HCT116 (cell line): ENCODE measurements at regions not wholly inside any gene's neighbourhood (a gene's known extent, or its start where the extent isn't known, plus 50 kb on each side); places are given as distances from the start of the nearest gene placed in this dataset.

Source experiments
- ATAC-seq: fragments of 200-7000 bp; cut with Tn5 transposase; 2 replicates; pipeline ENCODE4 v1.9.1; 2020; ENCODE audit warnings: mild to moderate bottlenecking, moderate library complexity
- BruUV-seq: library from RNA; stranded (reverse); fragments of 400-500 nt; replicated peaks from 2 replicates; lab custom pipeline; 2021; lab: Mats Ljungman, UMichigan
- CTCF ChIA-PET: fragments of 300-600 bp; sonication (Branson Sonifier 250); formaldehyde crosslinking; loops from one replicate; lab custom pipeline; 2021; ENCODE audit warnings: antibody characterized with exemption; lab: Charles Lee
- POLR2A ChIA-PET: fragments of 300-600, 350-600 bp; sonication (Branson Sonifier 250); formaldehyde crosslinking; loops from one replicate; lab custom pipeline; 2021; ENCODE audit warnings: antibody characterized with exemption; lab: Charles Lee
- RAD21 ChIA-PET, 2 experiments: fragments of 300-600 bp; sonication (Branson Sonifier 250); formaldehyde crosslinking; loops; one replicate each; lab custom pipeline; 2023; ENCODE audit warnings: low total read pairs in 2 of 2; ENCODE audit not compliant: uncharacterized antibody in 2 of 2, unreplicated experiment in 2 of 2, low non-redundant PET in 1 of 2; lab: Charles Lee
- DNase-seq: peaks from one replicate; pipeline ENCODE4 v3.0.0-alpha.2; 2010; ENCODE audit warnings: low read depth, low spot score
- H2AFZ ChIP-seq: fragments of 200-600 bp; shearing (Covaris generic), sonication (generic); 2 replicates; pipeline ENCODE4 v1.6.1; 2017; ENCODE audit warnings: low read depth, mixed run types, mixed read lengths, antibody characterized with exemption, low read length; ENCODE audit not compliant: poor library complexity, severe bottlenecking
- H3K27ac ChIP-seq: 2 replicates; pipeline ENCODE4 v1.5.1; 2012; ENCODE audit warnings: low read depth, low read length
- H3K27me3 ChIP-seq: fragments of 200-600 bp; sonication (generic); 2 replicates; pipeline ENCODE4 v1.6.1; 2016; ENCODE audit warnings: mixed run types, low read length, mixed read lengths; ENCODE audit not compliant: insufficient read depth
- H3K36me3 ChIP-seq, 2 experiments: fragments of 200-500 bp in 1 of 2; fragments of 200-600 bp in 1 of 2; sonication (Bioruptor generic) in 1 of 2; sonication (generic) in 1 of 2; 2 replicates each; pipeline versions ENCODE4 v1.5.1 to v1.6.1; 2014 to 2016; ENCODE audit warnings: low read length in 2 of 2, inconsistent platforms in 1 of 2, mixed read lengths in 1 of 2, mixed run types in 1 of 2; ENCODE audit not compliant: insufficient read depth in 2 of 2, control insufficient read depth in 1 of 2
- H3K4me1 ChIP-seq, 2 experiments: fragments of 200-600 bp in 1 of 2; sonication (generic) in 1 of 2; 2 replicates each; pipeline versions ENCODE4 v1.5.1 to v1.6.1; 2012 to 2017; ENCODE audit warnings: low read length in 2 of 2, inconsistent platforms in 1 of 2, mild to moderate bottlenecking in 1 of 2, mixed read lengths in 1 of 2, mixed run types in 1 of 2, moderate library complexity in 1 of 2; ENCODE audit not compliant: insufficient read depth in 2 of 2, control insufficient read depth in 1 of 2
- H3K4me2 ChIP-seq: fragments of 200-600 bp; sonication (generic); 2 replicates; pipeline ENCODE4 v1.6.1; 2017; ENCODE audit warnings: mixed run types, low read length, mixed read lengths
- H3K4me3 ChIP-seq, 2 experiments: fragments of 200-600 bp in 1 of 2; sonication (generic) in 1 of 2; replicated peaks in 1 of 2; 2 replicates each; pipeline ENCODE4 v1.5.1; 2011 to 2016; ENCODE audit warnings: low read length in 2 of 2, control low read depth in 1 of 2, low read depth in 1 of 2, mild to moderate bottlenecking in 1 of 2, mixed read lengths in 1 of 2, mixed run types in 1 of 2
- H3K79me2 ChIP-seq: fragments of 200-600 bp; sonication (generic); 2 replicates; pipeline ENCODE4 v1.6.1; 2017; ENCODE audit warnings: mild to moderate bottlenecking, mixed run types, low read length, moderate library complexity, mixed read lengths; ENCODE audit not compliant: insufficient read depth
- H3K9ac ChIP-seq: fragments of 200-600 bp; sonication (generic); 2 replicates; pipeline ENCODE4 v1.6.1; 2016; ENCODE audit warnings: low read length, mixed read lengths
- H3K9me2 ChIP-seq: fragments of 200-600 bp; sonication (generic), shearing (Covaris generic); 2 replicates; pipeline ENCODE4 v1.6.1; 2017; ENCODE audit warnings: mixed run types, mild to moderate bottlenecking, moderate library complexity; ENCODE audit not compliant: insufficient read depth
- H3K9me3 ChIP-seq, 2 experiments: fragments of 200-500 bp in 1 of 2; fragments of 200-600 bp in 1 of 2; sonication (Bioruptor generic) in 1 of 2; sonication (generic) in 1 of 2; 2 replicates each; pipeline ENCODE4 v1.6.1; 2014 to 2017; ENCODE audit warnings: low read length in 2 of 2, mixed read lengths in 2 of 2, inconsistent platforms in 1 of 2, low read depth in 1 of 2, mild to moderate bottlenecking in 1 of 2, mixed run types in 1 of 2, moderate library complexity in 1 of 2; ENCODE audit not compliant: control insufficient read depth in 1 of 2, insufficient read depth in 1 of 2
- H4K20me1 ChIP-seq: fragments of 200-600 bp; sonication (generic), shearing (Covaris generic); 2 replicates; pipeline ENCODE4 v1.6.1; 2017; ENCODE audit warnings: mixed run types, mild to moderate bottlenecking, moderate library complexity; ENCODE audit not compliant: insufficient read depth
- CBX3 ChIP-seq: IDR thresholded peaks from 2 replicates; pipeline ENCODE4 v1.6.1; 2012; ENCODE audit warnings: low read depth
- EGR1 ChIP-seq: IDR thresholded peaks from 2 replicates; pipeline ENCODE4 v1.6.1; 2012; ENCODE audit warnings: low read depth
- ELF1 ChIP-seq: IDR thresholded peaks from 2 replicates; pipeline ENCODE4 v1.6.1; 2012; ENCODE audit warnings: low read depth, borderline replicate concordance
- EZH2 ChIP-seq: fragments of 200-600 bp; sonication (generic); IDR thresholded peaks from 2 replicates; pipeline ENCODE4 v1.6.1; 2017; ENCODE audit warnings: antibody characterized with exemption, mixed run types
- JUND ChIP-seq: IDR thresholded peaks from 2 replicates; pipeline ENCODE4 v1.6.1; 2012
- POLR2AphosphoS5 ChIP-seq: IDR thresholded peaks from 2 replicates; pipeline ENCODE4 v1.6.1; 2011; ENCODE audit warnings: mild to moderate bottlenecking, low read depth, low read length, moderate library complexity
- SIN3A ChIP-seq: IDR thresholded peaks from 2 replicates; pipeline ENCODE4 v1.6.1; 2012; ENCODE audit warnings: low read depth
- SRF ChIP-seq: IDR thresholded peaks from 2 replicates; pipeline ENCODE4 v1.6.1; 2012; ENCODE audit warnings: low read depth
- TCF7L2 ChIP-seq: IDR thresholded peaks from 2 replicates; pipeline ENCODE4 v1.7.0; 2011; ENCODE audit warnings: borderline replicate concordance, inconsistent platforms; ENCODE audit not compliant: insufficient read depth, insufficient read length; ENCODE audit errors: extremely low read depth
- YY1 ChIP-seq: IDR thresholded peaks from 2 replicates; pipeline ENCODE4 v1.6.1; 2011; ENCODE audit warnings: low read length, low read depth, moderate library complexity, mild to moderate bottlenecking; ENCODE audit not compliant: insufficient replicate concordance; ENCODE audit errors: extremely low read depth
- ZNF274 ChIP-seq: fragments of 200-500 bp; sonication (Bioruptor generic); IDR thresholded peaks from 2 replicates; pipeline ENCODE4 v1.6.1; 2014; ENCODE audit warnings: mild to moderate bottlenecking, low read depth, low read length, inconsistent platforms
- intact Hi-C: fragments of 100-400 bp; cut with micrococcal nuclease; formaldehyde crosslinking; loops from 2 replicates; pipeline ENCODE4 v1.10.0; 2022
- TF ChIP-seq, protein P1 (sequence below), 3 experiments: fragments of 200-600 bp in 1 of 3; sonication (generic) in 1 of 3; IDR thresholded peaks in 2 of 3; conservative IDR thresholded peaks in 1 of 3; 2 replicates each; pipeline ENCODE4 v1.5.1; 2012 to 2017; ENCODE audit warnings: low read depth in 2 of 3, low read length in 2 of 3, antibody characterized with exemption in 1 of 3, borderline replicate concordance in 1 of 3, control low read depth in 1 of 3, mild to moderate bottlenecking in 1 of 3, mixed read lengths in 1 of 3, mixed run types in 1 of 3, moderate library complexity in 1 of 3; ENCODE audit not compliant: insufficient read depth in 1 of 3
- TF ChIP-seq, protein P2 (sequence below): IDR thresholded peaks from 2 replicates; pipeline ENCODE4 v1.6.1; 2012; ENCODE audit warnings: low read depth
- TF ChIP-seq, protein P3 (sequence below): IDR thresholded peaks from 2 replicates; pipeline ENCODE4 v1.6.1; 2012
- TF ChIP-seq, protein P4 (sequence below): IDR thresholded peaks from 2 replicates; pipeline ENCODE4 v1.6.1; 2011; ENCODE audit warnings: mild to moderate bottlenecking, low read length, moderate library complexity; ENCODE audit not compliant: insufficient replicate concordance; ENCODE audit errors: extremely low read depth

DNA sequence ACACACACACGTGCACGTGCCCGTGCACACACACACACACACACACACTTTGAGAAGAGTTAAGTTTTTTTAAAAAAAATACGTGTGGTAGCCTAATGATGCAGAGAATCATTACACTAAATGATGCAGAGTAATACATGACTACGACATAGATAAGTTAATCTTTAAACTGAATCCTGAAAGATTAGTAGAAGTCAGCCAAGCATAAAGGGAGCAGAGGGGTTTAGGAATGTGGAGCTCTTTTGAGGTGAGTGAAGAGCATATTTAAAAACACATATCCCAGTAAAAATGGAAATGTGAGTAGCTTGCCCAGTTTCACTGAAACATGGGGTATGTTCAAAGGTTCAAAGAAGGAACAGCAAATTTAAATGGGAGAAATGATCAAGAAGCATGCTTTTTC, 61.3 kb upstream of the TYRP1 start:
- Histone ChIP-seq H3K9ac (no peak overlapping the region), H3K27me3 (no peaks in the 10 kb centered on the region), H3K4me2 (no peak overlapping the region), H3K79me2 (no peaks in the 10 kb centered on the region), H3K4me3 (no peak overlapping the region), H3K9me3 (no peaks in the 10 kb centered on the region), H2AFZ (no peak overlapping the region), H3K27ac (no peak overlapping the region), H4K20me1 (no peaks in the 10 kb centered on the region), H3K36me3 (no peaks in the 10 kb centered on the region), H3K9me2 (no peaks in the 10 kb centered on the region), H3K4me1 (no peaks in the 10 kb centered on the region)
- BruUV-seq: no TSS peak
- RAD21 ChIA-PET: no interaction called here
- POLR2A ChIA-PET: no interaction called here
- ATAC-seq: no peak
- CTCF ChIA-PET: no interaction called here
- DNase-seq: no peak
- TF ChIP-seq CBX3 (no peak), ELF1 (no peak), EZH2 (no peak), SIN3A (no peak), TCF7L2 (no peak), ZNF274 (no peak), POLR2AphosphoS5 (no peak), SRF (no peak), YY1 (no peak), JUND (no peak), EGR1 (no peak)
- TF ChIP-seq, protein P1, sequence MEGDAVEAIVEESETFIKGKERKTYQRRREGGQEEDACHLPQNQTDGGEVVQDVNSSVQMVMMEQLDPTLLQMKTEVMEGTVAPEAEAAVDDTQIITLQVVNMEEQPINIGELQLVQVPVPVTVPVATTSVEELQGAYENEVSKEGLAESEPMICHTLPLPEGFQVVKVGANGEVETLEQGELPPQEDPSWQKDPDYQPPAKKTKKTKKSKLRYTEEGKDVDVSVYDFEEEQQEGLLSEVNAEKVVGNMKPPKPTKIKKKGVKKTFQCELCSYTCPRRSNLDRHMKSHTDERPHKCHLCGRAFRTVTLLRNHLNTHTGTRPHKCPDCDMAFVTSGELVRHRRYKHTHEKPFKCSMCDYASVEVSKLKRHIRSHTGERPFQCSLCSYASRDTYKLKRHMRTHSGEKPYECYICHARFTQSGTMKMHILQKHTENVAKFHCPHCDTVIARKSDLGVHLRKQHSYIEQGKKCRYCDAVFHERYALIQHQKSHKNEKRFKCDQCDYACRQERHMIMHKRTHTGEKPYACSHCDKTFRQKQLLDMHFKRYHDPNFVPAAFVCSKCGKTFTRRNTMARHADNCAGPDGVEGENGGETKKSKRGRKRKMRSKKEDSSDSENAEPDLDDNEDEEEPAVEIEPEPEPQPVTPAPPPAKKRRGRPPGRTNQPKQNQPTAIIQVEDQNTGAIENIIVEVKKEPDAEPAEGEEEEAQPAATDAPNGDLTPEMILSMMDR (IDR thresholded peaks at IDR 0.05 in 2 of 3, conservative IDR thresholded peaks at IDR 0.05 in 1 of 3; ENCODE audit: borderline replicate concordance in 1 of 3, insufficient read depth in 1 of 3, low read depth in 2 of 3, low read length in 2 of 3): no peak
- TF ChIP-seq, protein P2, sequence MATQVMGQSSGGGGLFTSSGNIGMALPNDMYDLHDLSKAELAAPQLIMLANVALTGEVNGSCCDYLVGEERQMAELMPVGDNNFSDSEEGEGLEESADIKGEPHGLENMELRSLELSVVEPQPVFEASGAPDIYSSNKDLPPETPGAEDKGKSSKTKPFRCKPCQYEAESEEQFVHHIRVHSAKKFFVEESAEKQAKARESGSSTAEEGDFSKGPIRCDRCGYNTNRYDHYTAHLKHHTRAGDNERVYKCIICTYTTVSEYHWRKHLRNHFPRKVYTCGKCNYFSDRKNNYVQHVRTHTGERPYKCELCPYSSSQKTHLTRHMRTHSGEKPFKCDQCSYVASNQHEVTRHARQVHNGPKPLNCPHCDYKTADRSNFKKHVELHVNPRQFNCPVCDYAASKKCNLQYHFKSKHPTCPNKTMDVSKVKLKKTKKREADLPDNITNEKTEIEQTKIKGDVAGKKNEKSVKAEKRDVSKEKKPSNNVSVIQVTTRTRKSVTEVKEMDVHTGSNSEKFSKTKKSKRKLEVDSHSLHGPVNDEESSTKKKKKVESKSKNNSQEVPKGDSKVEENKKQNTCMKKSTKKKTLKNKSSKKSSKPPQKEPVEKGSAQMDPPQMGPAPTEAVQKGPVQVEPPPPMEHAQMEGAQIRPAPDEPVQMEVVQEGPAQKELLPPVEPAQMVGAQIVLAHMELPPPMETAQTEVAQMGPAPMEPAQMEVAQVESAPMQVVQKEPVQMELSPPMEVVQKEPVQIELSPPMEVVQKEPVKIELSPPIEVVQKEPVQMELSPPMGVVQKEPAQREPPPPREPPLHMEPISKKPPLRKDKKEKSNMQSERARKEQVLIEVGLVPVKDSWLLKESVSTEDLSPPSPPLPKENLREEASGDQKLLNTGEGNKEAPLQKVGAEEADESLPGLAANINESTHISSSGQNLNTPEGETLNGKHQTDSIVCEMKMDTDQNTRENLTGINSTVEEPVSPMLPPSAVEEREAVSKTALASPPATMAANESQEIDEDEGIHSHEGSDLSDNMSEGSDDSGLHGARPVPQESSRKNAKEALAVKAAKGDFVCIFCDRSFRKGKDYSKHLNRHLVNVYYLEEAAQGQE: no peak
- TF ChIP-seq, protein P3, sequence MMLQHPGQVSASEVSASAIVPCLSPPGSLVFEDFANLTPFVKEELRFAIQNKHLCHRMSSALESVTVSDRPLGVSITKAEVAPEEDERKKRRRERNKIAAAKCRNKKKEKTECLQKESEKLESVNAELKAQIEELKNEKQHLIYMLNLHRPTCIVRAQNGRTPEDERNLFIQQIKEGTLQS: no peak
- TF ChIP-seq, protein P4, sequence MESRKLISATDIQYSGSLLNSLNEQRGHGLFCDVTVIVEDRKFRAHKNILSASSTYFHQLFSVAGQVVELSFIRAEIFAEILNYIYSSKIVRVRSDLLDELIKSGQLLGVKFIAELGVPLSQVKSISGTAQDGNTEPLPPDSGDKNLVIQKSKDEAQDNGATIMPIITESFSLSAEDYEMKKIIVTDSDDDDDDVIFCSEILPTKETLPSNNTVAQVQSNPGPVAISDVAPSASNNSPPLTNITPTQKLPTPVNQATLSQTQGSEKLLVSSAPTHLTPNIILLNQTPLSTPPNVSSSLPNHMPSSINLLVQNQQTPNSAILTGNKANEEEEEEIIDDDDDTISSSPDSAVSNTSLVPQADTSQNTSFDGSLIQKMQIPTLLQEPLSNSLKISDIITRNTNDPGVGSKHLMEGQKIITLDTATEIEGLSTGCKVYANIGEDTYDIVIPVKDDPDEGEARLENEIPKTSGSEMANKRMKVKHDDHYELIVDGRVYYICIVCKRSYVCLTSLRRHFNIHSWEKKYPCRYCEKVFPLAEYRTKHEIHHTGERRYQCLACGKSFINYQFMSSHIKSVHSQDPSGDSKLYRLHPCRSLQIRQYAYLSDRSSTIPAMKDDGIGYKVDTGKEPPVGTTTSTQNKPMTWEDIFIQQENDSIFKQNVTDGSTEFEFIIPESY: no peak
- intact Hi-C loops: no loop called here
